ENCODE measurements at regions not wholly inside any gene's neighbourhood (a gene's known extent, or its start where the extent isn't known, plus 50 kb on each side); places are given as distances from the start of the nearest gene placed in this dataset.

GRCh38 chr13:39810091-39810877 is 154.8 kb downstream of the COG6 start:
- no peaks in the 10 kb centered on the region for H3K27me3 ChIP-seq
- H3K4me3 ChIP-seq: no peak overlapping the region
- TF ChIP-seq, protein P1, sequence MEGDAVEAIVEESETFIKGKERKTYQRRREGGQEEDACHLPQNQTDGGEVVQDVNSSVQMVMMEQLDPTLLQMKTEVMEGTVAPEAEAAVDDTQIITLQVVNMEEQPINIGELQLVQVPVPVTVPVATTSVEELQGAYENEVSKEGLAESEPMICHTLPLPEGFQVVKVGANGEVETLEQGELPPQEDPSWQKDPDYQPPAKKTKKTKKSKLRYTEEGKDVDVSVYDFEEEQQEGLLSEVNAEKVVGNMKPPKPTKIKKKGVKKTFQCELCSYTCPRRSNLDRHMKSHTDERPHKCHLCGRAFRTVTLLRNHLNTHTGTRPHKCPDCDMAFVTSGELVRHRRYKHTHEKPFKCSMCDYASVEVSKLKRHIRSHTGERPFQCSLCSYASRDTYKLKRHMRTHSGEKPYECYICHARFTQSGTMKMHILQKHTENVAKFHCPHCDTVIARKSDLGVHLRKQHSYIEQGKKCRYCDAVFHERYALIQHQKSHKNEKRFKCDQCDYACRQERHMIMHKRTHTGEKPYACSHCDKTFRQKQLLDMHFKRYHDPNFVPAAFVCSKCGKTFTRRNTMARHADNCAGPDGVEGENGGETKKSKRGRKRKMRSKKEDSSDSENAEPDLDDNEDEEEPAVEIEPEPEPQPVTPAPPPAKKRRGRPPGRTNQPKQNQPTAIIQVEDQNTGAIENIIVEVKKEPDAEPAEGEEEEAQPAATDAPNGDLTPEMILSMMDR (IDR thresholded peaks at IDR 0.05): no peak
- no peak for TF ChIP-seq POLR2A (IDR thresholded peaks at IDR 0.05)
- no peak for DNase-seq
- WGBS, 2 donors: 88 to 95% methylated on average over 10 of the region's 10 CpGs
- no peak overlapping the region for H3K27ac ChIP-seq
- peaks cover 4% of the 10 kb centered on the region for H3K4me1 ChIP-seq
- no peaks in the 10 kb centered on the region for H3K36me3 ChIP-seq (ENCODE audit: low read depth, missing control alignments)
- intact Hi-C loops (cut with DNase I; ENCODE audit: low total_unique reads): no loop called here
- H3K9me3 ChIP-seq: no peaks in the 10 kb centered on the region

- WGBS, 2 donors: 89 to 95% methylated on average over 6 of the region's 6 CpGs
- H3K36me3 ChIP-seq (ENCODE audit: low read depth, missing control alignments): no peaks in the 10 kb centered on the region
- H3K9me3 ChIP-seq: no peaks in the 10 kb centered on the region
- H3K27ac ChIP-seq: no peak overlapping the region
- TF ChIP-seq, protein P1 (IDR thresholded peaks at IDR 0.05): no peak
- TF ChIP-seq POLR2A (IDR thresholded peaks at IDR 0.05): no peak
- no peak for DNase-seq
- H3K4me3 ChIP-seq: no peak overlapping the region
- intact Hi-C loops (cut with DNase I; ENCODE audit: low total_unique reads): no loop called here
- no peaks in the 10 kb centered on the region for H3K27me3 ChIP-seq
- peaks cover 5% of the 10 kb centered on the region for H3K4me1 ChIP-seq
Observed at GRCh38 chr13:39811051-39811450, 155.6 kb downstream of the COG6 start.

DNA sequence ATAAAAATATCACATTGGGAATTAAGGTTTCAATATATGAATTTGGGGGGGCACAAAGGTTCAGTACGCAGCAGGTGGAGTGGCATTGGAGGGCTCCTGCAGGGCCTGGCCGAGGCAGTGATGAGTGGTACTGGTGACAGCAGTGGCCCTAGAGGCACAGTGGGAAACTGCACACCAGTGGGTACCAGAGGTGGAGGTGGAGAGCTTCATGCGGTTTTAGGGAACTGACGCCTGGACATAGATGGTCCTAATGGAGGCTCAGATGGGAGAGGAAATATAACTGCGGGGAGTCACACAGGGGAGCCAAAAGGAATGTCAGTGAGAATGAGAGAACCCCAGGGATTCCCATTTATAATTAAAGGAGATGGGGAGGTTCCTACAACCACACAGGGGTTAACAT is 156.2 kb downstream of the COG6 start:
- H3K4me3 ChIP-seq: no peak overlapping the region
- H3K27me3 ChIP-seq: no peaks in the 10 kb centered on the region
- 96 to 100% methylated on average over 5 of the region's 5 CpGs for WGBS, 2 donors
- DNase-seq: no peak
- H3K36me3 ChIP-seq (ENCODE audit: low read depth, missing control alignments): no peaks in the 10 kb centered on the region
- no peak overlapping the region for H3K27ac ChIP-seq
- no peaks in the 10 kb centered on the region for H3K9me3 ChIP-seq
- TF ChIP-seq POLR2A (IDR thresholded peaks at IDR 0.05): no peak
- TF ChIP-seq, protein P1 (IDR thresholded peaks at IDR 0.05): no peak
- peaks cover 9% of the 10 kb centered on the region for H3K4me1 ChIP-seq
- intact Hi-C loops (cut with DNase I; ENCODE audit: low total_unique reads): no loop called here

GRCh38 chr13:39815345-39816111 is 160.1 kb downstream of the COG6 start:
- TF ChIP-seq POLR2A (IDR thresholded peaks at IDR 0.05): no peak
- TF ChIP-seq, protein P1 (IDR thresholded peaks at IDR 0.05): no peak
- intact Hi-C loops (cut with DNase I; ENCODE audit: low total_unique reads): no loop called here
- H3K27me3 ChIP-seq: no peaks in the 10 kb centered on the region
- DNase-seq: no peak
- no peaks in the 10 kb centered on the region for H3K36me3 ChIP-seq (ENCODE audit: low read depth, missing control alignments)
- WGBS, 2 donors: 38 to 39% methylated on average over 5 of the region's 5 CpGs
- no peaks in the 10 kb centered on the region for H3K9me3 ChIP-seq
- H3K4me3 ChIP-seq: no peak overlapping the region
- peak overlapping the region in 1 of 2 donors; percentile 28 for H3K27ac ChIP-seq
- peaks cover 20% of the 10 kb centered on the region for H3K4me1 ChIP-seq
